ENCODE measurements at regions not wholly inside any gene's neighbourhood (a gene's known extent, or its start where the extent isn't known, plus 50 kb on each side); places are given as distances from the start of the nearest gene placed in this dataset.

DNA sequence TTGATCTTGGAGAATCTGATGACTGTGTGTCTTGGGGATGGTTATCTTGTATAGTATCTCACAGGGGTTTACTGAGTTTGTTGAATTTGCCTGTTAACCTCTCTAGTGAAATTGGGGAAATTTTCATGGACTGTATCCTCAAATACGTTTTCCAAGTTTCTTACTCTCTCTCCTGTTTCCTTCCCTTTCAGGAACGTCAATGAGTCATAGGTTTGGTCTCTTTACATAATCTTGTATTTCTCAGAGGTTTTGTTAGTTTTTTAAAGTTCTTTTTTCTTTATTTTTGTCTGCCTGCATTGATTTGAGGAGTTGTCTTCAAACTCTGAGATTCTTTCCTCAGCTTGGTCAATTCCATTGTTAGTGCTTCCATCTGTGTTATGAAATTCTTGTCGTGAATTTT, 227.7 kb upstream of the GPRIN3 start (continued):
- no peak for TF ChIP-seq SMARCA4 (IDR thresholded peaks at IDR 0.05)
- TF ChIP-seq ILK (tag; IDR thresholded peaks at IDR 0.05; ENCODE audit: borderline replicate concordance, low read depth) = no peak

DNA sequence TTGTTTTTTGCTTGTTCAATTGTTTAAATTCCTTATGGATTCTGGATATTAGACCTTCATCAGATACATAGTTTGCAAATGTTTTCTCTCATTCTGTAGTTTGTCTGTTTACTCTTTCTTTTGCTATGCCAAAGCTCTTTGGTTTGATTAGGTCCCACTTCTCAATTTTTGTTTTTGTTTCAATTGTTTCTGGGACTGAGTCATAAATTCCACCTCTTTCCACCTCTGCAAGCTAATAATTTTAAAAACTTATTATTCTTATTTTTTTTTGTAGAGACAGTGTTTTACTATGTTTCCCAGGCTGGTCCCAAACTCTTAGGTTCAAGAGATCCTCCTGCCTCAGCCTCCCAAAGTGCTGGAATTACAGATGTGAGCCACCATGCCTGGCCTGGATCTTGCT, 226.8 kb upstream of the GPRIN3 start:
- H3K4me1 ChIP-seq (replicated peaks in 1 of 2; ENCODE audit: control insufficient read depth in 2 of 2, insufficient read depth in 2 of 2, low read length in 2 of 2) = no peaks in the 10 kb centered on the region
- H3K9me1 ChIP-seq (ENCODE audit: control insufficient read depth, insufficient read depth, low read length) = no peaks in the 10 kb centered on the region
- no peaks in the 10 kb centered on the region for H3K9me3 ChIP-seq (replicated peaks; ENCODE audit: control insufficient read depth, insufficient read depth, low read depth, low read length)
- in situ Hi-C loops (cut with MboI) (no loop called here), intact Hi-C loops (cut with micrococcal nuclease) (no loop called here)
- H3K27me3 ChIP-seq (ENCODE audit: control insufficient read depth in 2 of 2, insufficient read depth in 2 of 2, low read length in 2 of 2) = no peaks in the 10 kb centered on the region
- H3K4me3 ChIP-seq = no peak overlapping the region
- no TSS peak for BruUV-seq (replicated peaks)
- FAIRE-seq (no peak), ATAC-seq (no peak), DNase-seq (ENCODE audit: extremely low read depth in 1 of 4, low spot score in 3 of 4) (no peak)
- POLR2A ChIA-PET = no interaction called here
- no peak overlapping the region for H3K9ac ChIP-seq (ENCODE audit: insufficient read depth in 1 of 2, low read depth in 2 of 2, low read length in 2 of 2)
- CTCF ChIA-PET (ENCODE audit: low intra/inter-chr PET ratio) = no interaction called here
- TF ChIP-seq PYGO2 (tag; IDR thresholded peaks at IDR 0.05) (no peak), ZNF707 (CRISPR knock-in tag; conservative IDR thresholded peaks at IDR 0.05) (no peak), ATF1 (CRISPR knock-in tag; IDR thresholded peaks at IDR 0.05) (no peak), ATF1 (tag; IDR thresholded peaks at IDR 0.05) (no peak), ZKSCAN3 (CRISPR knock-in tag; IDR thresholded peaks at IDR 0.05) (no peak), GTF2A2 (tag; IDR thresholded peaks at IDR 0.05) (no peak), SMARCE1 (IDR thresholded peaks at IDR 0.05) (no peak), MAZ (CRISPR knock-in tag; conservative IDR thresholded peaks at IDR 0.05 in 1 of 2, IDR thresholded peaks at IDR 0.05 in 1 of 2) (no peak), DMBX1 (CRISPR knock-in tag; IDR thresholded peaks at IDR 0.05; ENCODE audit: borderline replicate concordance) (no peak), ZNF75A (CRISPR knock-in tag; IDR thresholded peaks at IDR 0.05) (no peak)
- no peak overlapping the region for H3K4me2 ChIP-seq (ENCODE audit: insufficient read depth, low read length)
- H4K20me1 ChIP-seq (replicated peaks; ENCODE audit: control insufficient read depth, insufficient read depth, low read length) = no peaks in the 10 kb centered on the region
- H3K79me2 ChIP-seq (ENCODE audit: control insufficient read depth, insufficient read depth, low read length) = no peaks in the 10 kb centered on the region
- H3K36me3 ChIP-seq (ENCODE audit: control insufficient read depth, insufficient read depth, low read length) = no peaks in the 10 kb centered on the region
- no peak overlapping the region for H2AFZ ChIP-seq (ENCODE audit: low read depth, low read length)
- H3K27ac ChIP-seq (ENCODE audit: extremely low read depth, low read depth, low read length) = no peak overlapping the region
